ENCODE measurements at regions not wholly inside any gene's neighbourhood (a gene's known extent, or its start where the extent isn't known, plus 50 kb on each side); places are given as distances from the start of the nearest gene placed in this dataset.

- Histone ChIP-seq H3K4me1 (replicated peaks; ENCODE audit: insufficient read depth) (peaks cover 17% of the 10 kb centered on the region), H3K9me2 (ENCODE audit: insufficient read depth) (no peaks in the 10 kb centered on the region), H3K27ac (no peak overlapping the region), H2AFZ (no peak overlapping the region), H3K4me3 (no peak overlapping the region), H3F3A (ENCODE audit: insufficient read depth, low read depth) (no peaks in the 10 kb centered on the region), H3K36me3 (ENCODE audit: low read depth) (no peaks in the 10 kb centered on the region), H3K4me2 (no peak overlapping the region), H3K9me3 (ENCODE audit: insufficient read depth, low read depth) (no peaks in the 10 kb centered on the region), H3K79me2 (ENCODE audit: low read depth) (no peaks in the 10 kb centered on the region), H3K27me3 (ENCODE audit: insufficient read depth, low read depth) (no peaks in the 10 kb centered on the region), H4K20me1 (ENCODE audit: insufficient read depth) (no peaks in the 10 kb centered on the region)
- no peak for TF ChIP-seq EZH2 (IDR thresholded peaks at IDR 0.05; ENCODE audit: low read depth)
- no peak for TF ChIP-seq CTCF (conservative IDR thresholded peaks at IDR 0.05)
- ChIA-PET POLR2A (ENCODE audit: unreplicated experiment) (interaction anchor here (0.6 kb wide), 1 partner anchor 1129 kb away, joined by 8 read pairs; no protein-coding TSS in a partner anchor), CTCF (no interaction called here)
- TSS peak; percentile 56 for BruUV-seq (replicated peaks)
- intact Hi-C loops (cut with micrococcal nuclease; ENCODE audit: unreplicated experiment): no loop called here
- DNase-seq: no peak
These were observed 134.7 kb upstream of the CPM start for GRCh38 chr12:69067713-69068112.

- no peaks in the 10 kb centered on the region for H3K79me2 ChIP-seq (ENCODE audit: low read depth)
- H2AFZ ChIP-seq: no peak overlapping the region
- H3K9me3 ChIP-seq (ENCODE audit: insufficient read depth, low read depth): no peaks in the 10 kb centered on the region
- H3K27me3 ChIP-seq (ENCODE audit: insufficient read depth, low read depth): no peaks in the 10 kb centered on the region
- H3K27ac ChIP-seq: no peak overlapping the region
- ChIA-PET CTCF (interaction anchor here (1.0 kb wide), 1 partner anchor 114 kb away, joined by 3 read pairs; no protein-coding TSS in a partner anchor), POLR2A (ENCODE audit: unreplicated experiment) (no interaction called here)
- intact Hi-C loops (cut with micrococcal nuclease; ENCODE audit: unreplicated experiment): no loop called here
- no TSS peak for BruUV-seq (replicated peaks)
- H3K9me2 ChIP-seq (ENCODE audit: insufficient read depth): no peaks in the 10 kb centered on the region
- H3K4me3 ChIP-seq: no peak overlapping the region
- no peaks in the 10 kb centered on the region for H3F3A ChIP-seq (ENCODE audit: insufficient read depth, low read depth)
- H3K36me3 ChIP-seq (ENCODE audit: low read depth): no peaks in the 10 kb centered on the region
- DNase-seq: peak; percentile 41 to 86
- TF ChIP-seq EZH2 (IDR thresholded peaks at IDR 0.05; ENCODE audit: low read depth) (no peak), CTCF (conservative IDR thresholded peaks at IDR 0.05) (no peak)
- peaks cover 17% of the 10 kb centered on the region for H3K4me1 ChIP-seq (replicated peaks; ENCODE audit: insufficient read depth)
- H4K20me1 ChIP-seq (ENCODE audit: insufficient read depth): no peaks in the 10 kb centered on the region
- H3K4me2 ChIP-seq: no peak overlapping the region
These were observed 135.5 kb upstream of the CPM start for GRCh38 chr12:69068448-69068847.

GRCh38 chr12:69069479-69069878, 136.5 kb upstream of the CPM start:
- ChIA-PET POLR2A (ENCODE audit: unreplicated experiment) (interaction anchor here (0.7 kb wide), 1 partner anchor 262 kb away, joined by 4 read pairs; the partner anchor contains the start of gene MDM2), CTCF (interaction anchor here (0.5 to 0.6 kb wide), 2 partner anchors 17 to 101 kb away, joined by 3 to 5 read pairs; no protein-coding TSS in a partner anchor)
- Histone ChIP-seq H3K79me2 (ENCODE audit: low read depth) (no peaks in the 10 kb centered on the region), H3K4me1 (replicated peaks; ENCODE audit: insufficient read depth) (peaks cover 17% of the 10 kb centered on the region), H4K20me1 (ENCODE audit: insufficient read depth) (no peaks in the 10 kb centered on the region), H3K9me2 (ENCODE audit: insufficient read depth) (no peaks in the 10 kb centered on the region), H3K36me3 (ENCODE audit: low read depth) (no peaks in the 10 kb centered on the region), H3K27me3 (ENCODE audit: insufficient read depth, low read depth) (no peaks in the 10 kb centered on the region), H3K27ac (no peak overlapping the region), H3K4me2 (no peak overlapping the region), H3K4me3 (no peak overlapping the region), H3K9me3 (ENCODE audit: insufficient read depth, low read depth) (no peaks in the 10 kb centered on the region), H2AFZ (no peak overlapping the region), H3F3A (ENCODE audit: insufficient read depth, low read depth) (no peaks in the 10 kb centered on the region)
- TF ChIP-seq CTCF (conservative IDR thresholded peaks at IDR 0.05) (no peak), EZH2 (IDR thresholded peaks at IDR 0.05; ENCODE audit: low read depth) (no peak)
- no peak for DNase-seq
- no TSS peak for BruUV-seq (replicated peaks)
- intact Hi-C loops (cut with micrococcal nuclease; ENCODE audit: unreplicated experiment): no loop called here

All from PC-9 (cell line).